ENCODE measurements at regions not wholly inside any gene's neighbourhood (a gene's known extent, or its start where the extent isn't known, plus 50 kb on each side); places are given as distances from the start of the nearest gene placed in this dataset.

- DNase-seq (ENCODE audit: low read depth in 2 of 2) = no peak
These were observed 189.4 kb upstream of the RREB1 start for GRCh38 chr6:6918216-6918983.

GRCh38 chr6:6919173-6919572, 188.6 kb upstream of the RREB1 start:
- DNase-seq (ENCODE audit: low read depth in 2 of 2) = no peak

GRCh38 chr6:6920114-6920986, 187.4 kb upstream of the RREB1 start:
- no peak for DNase-seq (ENCODE audit: low read depth in 2 of 2)

- no peak for DNase-seq (ENCODE audit: low read depth in 2 of 2)
These were observed 186.8 kb upstream of the RREB1 start for GRCh38 chr6:6920987-6921313.

GRCh38 chr6:6922166-6922565, 185.6 kb upstream of the RREB1 start:
- DNase-seq (ENCODE audit: low read depth in 2 of 2) = no peak

DNA sequence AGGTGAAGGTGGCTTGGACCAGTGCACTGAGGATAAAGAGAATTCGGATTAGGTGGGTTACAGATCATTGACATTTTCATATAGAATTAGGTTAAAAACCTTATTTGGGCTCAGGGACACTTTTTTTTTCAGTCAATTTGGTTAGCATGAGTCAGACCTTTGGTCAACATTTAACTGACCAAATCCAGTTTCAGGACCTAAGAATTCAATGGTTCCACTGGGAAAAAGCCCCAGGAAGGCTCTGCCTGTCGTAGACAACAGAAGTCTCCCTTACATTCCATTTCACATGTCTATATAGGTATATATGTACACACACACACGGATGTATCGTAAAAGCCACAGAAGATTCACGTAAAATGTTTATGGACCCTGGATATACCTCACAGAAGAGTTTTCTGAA, 184.2 kb upstream of the RREB1 start:
- no peak for DNase-seq (ENCODE audit: low read depth in 2 of 2)

- no peak for DNase-seq (ENCODE audit: low read depth in 2 of 2)
These were observed 183.1 kb upstream of the RREB1 start for GRCh38 chr6:6924708-6925107.

GRCh38 chr6:6925391-6926164, 182.2 kb upstream of the RREB1 start:
- DNase-seq (ENCODE audit: low read depth in 2 of 2) = no peak

DNA sequence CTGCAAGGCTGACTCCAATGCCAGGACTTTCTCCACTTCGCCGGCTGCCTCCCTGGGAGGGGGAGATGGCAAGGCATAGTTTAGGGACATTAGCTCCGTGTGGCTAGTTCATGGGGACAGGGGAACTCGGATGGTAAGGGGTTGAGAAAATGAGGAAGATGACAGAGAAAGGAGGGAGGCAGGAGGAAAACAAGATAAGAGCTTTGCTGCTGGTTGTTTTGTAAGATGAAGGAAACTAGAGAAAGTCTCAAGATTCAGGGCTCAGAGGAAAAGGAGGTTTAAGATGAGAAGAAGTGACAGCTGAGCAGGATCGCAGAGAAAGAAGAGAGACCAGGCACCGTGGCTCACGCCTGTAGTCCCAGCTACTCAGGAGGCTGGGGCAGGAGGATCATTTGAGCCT, 180.9 kb upstream of the RREB1 start:
- DNase-seq (ENCODE audit: low read depth in 2 of 2) = no peak

DNA sequence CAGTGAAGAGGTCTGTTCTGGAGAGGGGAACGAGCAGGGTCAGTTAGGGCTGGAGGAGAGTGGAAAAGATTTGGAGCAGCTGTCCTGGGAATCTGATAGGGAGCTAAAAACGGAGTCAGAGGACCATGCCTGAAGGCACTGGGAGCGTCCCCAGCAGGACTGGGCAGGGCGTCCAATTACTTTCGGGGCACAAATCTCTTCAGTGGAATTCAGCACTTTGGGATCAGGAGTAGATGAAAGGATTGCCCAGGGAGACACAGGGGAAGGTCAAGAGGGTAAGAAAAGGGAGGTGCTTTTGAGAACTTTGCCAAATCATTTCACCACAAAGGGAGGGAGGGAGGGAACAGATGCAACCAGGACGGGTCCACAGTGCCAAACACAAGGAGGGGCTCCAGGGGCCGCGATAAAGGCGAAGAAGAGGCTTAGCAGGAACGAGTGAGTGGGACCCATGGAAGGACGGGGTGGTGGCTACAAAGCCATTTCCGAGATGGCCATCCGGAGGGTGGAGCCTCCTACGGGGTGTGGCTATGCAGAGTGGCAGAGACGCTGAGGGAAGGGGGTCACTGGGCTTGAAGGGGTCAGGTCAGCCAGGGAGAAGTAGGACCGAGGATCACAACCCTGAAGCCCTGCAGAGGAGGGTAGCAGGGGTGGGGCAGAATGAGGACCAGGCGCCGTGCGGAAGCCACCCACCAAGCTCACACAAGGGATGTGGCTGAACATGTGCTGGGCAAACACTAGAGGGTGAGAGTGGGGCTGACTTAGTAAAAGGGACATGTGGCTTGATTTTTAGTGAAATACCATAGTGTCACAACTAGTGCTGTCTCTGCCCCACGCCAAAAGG, 180.0 kb upstream of the RREB1 start:
- no peak for DNase-seq (ENCODE audit: low read depth in 2 of 2)

DNA sequence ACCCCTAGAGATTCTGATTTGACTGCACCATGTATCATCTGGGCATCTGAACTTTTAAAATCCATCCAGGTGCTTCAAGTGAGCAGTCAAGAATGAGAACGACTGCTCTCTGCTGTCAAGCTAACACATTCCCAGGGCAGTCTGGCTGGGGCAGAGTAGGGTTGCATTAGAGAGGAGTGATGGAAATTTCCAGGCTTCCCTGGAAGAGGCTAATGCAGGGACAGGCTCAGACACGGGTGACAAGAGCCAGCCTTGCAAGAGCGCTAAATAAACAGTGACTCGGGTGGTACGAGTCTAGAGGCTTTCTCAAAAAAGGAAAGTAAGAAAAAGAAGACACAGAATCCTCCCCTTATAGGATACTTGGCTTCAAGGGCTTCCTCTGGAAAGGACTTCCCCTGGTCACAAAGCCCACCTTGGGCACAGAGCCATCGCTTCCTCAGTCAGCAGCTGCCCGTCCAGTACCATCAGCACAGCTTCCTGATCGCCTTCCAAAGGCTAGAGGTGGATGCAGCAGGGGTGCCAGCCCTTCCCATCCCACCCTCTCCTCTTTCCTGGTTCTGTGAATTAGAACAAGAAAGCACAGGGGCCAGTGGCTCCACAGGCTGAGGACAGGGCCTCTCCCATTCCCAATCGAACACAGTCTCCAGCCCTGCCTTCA, 177.4 kb upstream of the RREB1 start:
- no peak for DNase-seq (ENCODE audit: low read depth in 2 of 2)

GRCh38 chr6:6931071-6932025, 176.4 kb upstream of the RREB1 start:
- DNase-seq (ENCODE audit: low read depth in 2 of 2) = no peak

DNA sequence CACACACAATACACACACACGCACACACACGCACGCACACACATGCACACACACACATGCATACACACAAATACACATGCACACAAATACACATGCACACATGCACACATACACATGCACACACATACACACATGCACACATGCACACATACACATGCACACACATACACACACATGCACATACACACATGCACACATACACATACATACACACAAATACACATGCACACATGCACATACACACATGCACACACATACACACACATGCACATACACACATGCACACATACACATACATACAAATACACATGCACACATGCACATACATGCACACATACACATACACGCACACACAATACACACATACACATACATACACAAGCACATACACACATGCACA, 175.4 kb upstream of the RREB1 start:
- no peak for DNase-seq (ENCODE audit: low read depth in 2 of 2)

DNA sequence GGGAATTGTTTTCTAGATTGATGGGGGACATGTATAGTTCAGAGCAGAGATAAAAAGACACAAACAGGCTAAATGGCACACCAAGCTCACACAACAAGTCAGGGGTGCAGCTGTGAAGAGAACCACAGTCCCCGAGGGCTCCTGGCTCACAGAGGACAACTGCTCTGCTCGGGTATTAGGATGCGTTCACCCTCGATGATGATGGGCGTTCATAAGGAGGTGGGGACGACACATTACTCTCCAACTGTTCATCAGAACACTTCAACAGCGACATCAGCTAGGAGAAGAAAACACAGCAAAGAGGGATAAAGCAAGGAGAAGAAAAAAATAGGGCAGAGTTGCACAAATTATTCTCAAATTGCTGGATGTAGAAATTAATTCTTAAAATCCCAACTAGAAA, 174.8 kb upstream of the RREB1 start:
- DNase-seq (ENCODE audit: low read depth in 2 of 2) = no peak

DNA sequence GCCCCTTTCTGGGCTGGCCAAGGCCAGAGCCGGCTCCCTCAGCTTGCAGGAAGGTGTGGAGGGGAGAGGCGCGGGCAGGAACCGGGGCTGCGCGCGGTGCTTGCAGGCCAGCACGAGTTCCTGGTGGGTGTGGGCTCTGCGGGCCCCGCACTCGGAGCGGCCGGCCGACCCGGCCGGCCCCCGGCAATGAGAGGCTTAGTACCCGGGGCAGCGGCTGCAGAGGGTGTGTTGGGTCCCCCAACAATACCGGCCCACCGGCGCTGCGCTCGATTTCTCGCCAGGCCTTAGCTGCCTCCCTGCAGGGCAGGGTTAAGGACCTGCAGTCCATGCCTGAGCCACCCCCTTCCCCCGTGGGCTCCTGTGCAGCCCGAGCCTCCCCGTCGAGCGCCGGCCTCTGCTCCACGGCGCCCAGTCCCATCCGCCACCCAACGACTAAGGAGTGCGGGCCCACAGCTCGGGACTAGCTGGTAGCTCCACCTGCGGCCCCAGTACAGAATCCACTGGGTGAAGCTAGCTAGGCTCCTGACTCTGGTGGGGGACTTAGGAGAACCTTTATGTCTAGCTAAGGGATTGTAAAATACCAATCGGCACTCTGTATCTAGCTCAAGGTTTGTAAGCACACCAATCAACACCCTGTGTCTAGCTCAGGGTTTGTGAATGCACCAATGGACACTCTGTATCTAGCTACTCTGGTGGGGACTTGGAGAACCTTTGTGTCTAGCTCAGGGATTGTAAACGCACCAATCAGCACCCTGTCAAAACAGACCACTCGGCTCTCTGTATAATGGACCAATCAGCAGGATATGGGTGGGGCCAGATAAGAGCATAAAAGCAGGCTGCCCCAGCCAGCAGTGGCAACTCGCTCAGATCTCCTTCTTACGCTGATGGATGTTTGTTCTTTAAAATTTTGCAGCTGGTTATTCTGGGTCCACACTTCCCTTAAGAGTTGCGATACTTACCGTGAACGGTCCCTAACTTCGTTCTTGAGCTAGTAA, 167.4 kb upstream of the RREB1 start:
- no peak for DNase-seq (ENCODE audit: low read depth in 2 of 2)

- DNase-seq (ENCODE audit: low read depth in 2 of 2) = no peak
These were observed 166.6 kb upstream of the RREB1 start for GRCh38 chr6:6941201-6941600.

DNA sequence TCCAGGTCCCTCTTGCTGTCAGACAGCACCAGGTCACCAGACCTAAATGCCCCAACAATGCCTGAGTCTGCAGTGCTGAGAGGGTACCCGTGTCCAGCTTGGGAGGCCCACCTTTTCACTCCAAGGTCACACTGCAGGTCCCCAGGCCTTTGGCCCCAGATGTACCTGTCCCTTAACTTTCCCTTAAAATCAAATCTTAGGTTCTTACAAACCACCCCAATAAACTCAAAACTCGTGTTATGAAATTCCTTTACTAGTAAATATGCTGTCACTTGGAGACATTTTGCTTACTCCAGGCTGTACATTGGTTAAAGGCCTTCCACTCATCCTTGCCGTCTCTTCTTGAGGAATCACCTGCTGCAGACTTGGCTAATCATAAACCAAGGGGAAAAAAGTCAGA, 165.7 kb upstream of the RREB1 start:
- DNase-seq (ENCODE audit: low read depth in 2 of 2) = no peak

GRCh38 chr6:6942831-6943230, 164.9 kb upstream of the RREB1 start:
- DNase-seq (ENCODE audit: low read depth in 2 of 2) = no peak

GRCh38 chr6:6943421-6943820, 164.3 kb upstream of the RREB1 start:
- DNase-seq (ENCODE audit: low read depth in 2 of 2) = no peak
